ENCODE measurements at regions not wholly inside any gene's neighbourhood (a gene's known extent, or its start where the extent isn't known, plus 50 kb on each side); places are given as distances from the start of the nearest gene placed in this dataset.

DNA sequence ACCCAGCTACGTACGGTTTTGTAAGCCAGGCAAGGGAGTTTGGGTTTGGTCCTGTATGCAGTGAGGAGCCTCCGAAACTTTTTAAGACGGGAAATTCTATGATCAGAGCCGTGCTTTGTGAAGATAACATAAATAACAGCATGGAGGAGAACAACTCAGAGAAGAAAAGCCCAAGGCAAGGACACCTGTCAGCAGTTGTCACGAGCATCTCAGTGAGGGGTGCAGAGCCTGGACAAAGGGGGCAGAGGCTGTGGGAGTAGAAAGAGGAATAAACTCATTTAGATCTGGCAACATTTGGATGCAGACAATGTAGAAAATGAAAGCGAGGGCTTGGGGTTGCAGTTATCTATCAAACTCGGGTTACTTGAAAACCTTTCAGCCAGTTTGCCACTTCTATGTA is 64.5 kb downstream of the CAVIN2 start:
- TF ChIP-seq, protein P1, sequence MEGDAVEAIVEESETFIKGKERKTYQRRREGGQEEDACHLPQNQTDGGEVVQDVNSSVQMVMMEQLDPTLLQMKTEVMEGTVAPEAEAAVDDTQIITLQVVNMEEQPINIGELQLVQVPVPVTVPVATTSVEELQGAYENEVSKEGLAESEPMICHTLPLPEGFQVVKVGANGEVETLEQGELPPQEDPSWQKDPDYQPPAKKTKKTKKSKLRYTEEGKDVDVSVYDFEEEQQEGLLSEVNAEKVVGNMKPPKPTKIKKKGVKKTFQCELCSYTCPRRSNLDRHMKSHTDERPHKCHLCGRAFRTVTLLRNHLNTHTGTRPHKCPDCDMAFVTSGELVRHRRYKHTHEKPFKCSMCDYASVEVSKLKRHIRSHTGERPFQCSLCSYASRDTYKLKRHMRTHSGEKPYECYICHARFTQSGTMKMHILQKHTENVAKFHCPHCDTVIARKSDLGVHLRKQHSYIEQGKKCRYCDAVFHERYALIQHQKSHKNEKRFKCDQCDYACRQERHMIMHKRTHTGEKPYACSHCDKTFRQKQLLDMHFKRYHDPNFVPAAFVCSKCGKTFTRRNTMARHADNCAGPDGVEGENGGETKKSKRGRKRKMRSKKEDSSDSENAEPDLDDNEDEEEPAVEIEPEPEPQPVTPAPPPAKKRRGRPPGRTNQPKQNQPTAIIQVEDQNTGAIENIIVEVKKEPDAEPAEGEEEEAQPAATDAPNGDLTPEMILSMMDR (IDR thresholded peaks at IDR 0.05), result no peak
- TF ChIP-seq POLR2A (IDR thresholded peaks at IDR 0.05), result no peak
- no peak for TF ChIP-seq POLR2AphosphoS5 (IDR thresholded peaks at IDR 0.05)

All from transverse colon (tissue), 4 donors.